ENCODE measurements at regions not wholly inside any gene's neighbourhood (a gene's known extent, or its start where the extent isn't known, plus 50 kb on each side); places are given as distances from the start of the nearest gene placed in this dataset.

DNA sequence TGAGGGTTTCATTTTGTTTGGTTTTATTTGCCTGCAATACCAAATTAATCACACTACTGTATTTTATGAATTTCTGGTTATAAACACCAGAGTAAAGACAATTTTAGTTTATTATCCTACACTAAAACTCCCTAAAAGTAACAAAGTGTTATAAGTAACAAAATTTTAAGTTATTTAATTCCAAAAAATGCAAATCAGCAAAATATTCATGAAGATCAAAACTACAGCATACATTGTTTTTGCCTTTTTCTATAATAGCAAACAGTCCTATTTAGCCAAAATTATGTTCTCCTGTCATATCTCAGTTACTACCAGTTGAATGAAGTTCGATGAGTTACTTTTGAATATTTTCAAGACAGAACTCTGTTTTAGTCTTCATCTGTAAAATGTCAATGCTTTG, 132.7 kb upstream of the CYLC2 start:
- Histone ChIP-seq H3K27me3 (ENCODE audit: insufficient read depth, insufficient read length) (no peaks in the 10 kb centered on the region), H3K36me3 (ENCODE audit: insufficient read depth, insufficient read length, low read length) (no peaks in the 10 kb centered on the region), H3K9ac (ENCODE audit: insufficient read length, low read depth) (no peak overlapping the region), H3K9me3 (ENCODE audit: insufficient read depth, low read length) (no peaks in the 10 kb centered on the region), H3K4me1 (ENCODE audit: insufficient read depth, insufficient read length) (no peaks in the 10 kb centered on the region), H3K4me3 (ENCODE audit: insufficient read length, low read depth) (no peak overlapping the region)
- DNase-seq (ENCODE audit: low read depth, low spot score), result no peak
- TF ChIP-seq ZNF274 (IDR thresholded peaks at IDR 0.05; ENCODE audit: low read depth, low read length) (no peak), SUZ12 (IDR thresholded peaks at IDR 0.05; ENCODE audit: extremely low read depth, insufficient read depth, insufficient read length) (no peak), YY1 (IDR thresholded peaks at IDR 0.05; ENCODE audit: insufficient read depth, insufficient read length) (no peak)

DNA sequence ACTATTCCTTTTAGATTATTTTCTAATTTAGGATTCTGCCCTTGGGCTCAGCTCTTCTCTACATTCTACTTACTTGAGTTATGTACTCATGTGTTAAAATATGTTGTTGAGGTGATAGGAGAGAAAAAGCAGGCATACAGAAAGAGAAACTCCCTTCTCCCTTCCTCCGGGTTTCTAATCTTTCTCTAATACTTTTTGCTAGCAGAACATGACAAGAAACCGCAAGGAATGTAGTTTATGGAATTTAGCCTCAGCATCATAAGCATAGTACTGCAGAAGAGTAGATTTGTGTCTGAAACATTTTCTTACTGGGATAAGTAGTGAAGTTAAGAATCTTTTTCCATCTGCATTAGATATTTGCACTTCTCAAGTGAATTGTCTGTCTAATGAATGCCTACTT, 139.5 kb upstream of the CYLC2 start:
- Histone ChIP-seq H3K4me1 (ENCODE audit: insufficient read depth, insufficient read length) (no peaks in the 10 kb centered on the region), H3K4me3 (ENCODE audit: insufficient read length, low read depth) (no peak overlapping the region), H3K27me3 (ENCODE audit: insufficient read depth, insufficient read length) (no peaks in the 10 kb centered on the region), H3K9me3 (ENCODE audit: insufficient read depth, low read length) (no peaks in the 10 kb centered on the region), H3K36me3 (ENCODE audit: insufficient read depth, insufficient read length, low read length) (no peaks in the 10 kb centered on the region), H3K9ac (ENCODE audit: insufficient read length, low read depth) (no peak overlapping the region)
- no peak for DNase-seq (ENCODE audit: low read depth, low spot score)
- TF ChIP-seq YY1 (IDR thresholded peaks at IDR 0.05; ENCODE audit: insufficient read depth, insufficient read length) (no peak), ZNF274 (IDR thresholded peaks at IDR 0.05; ENCODE audit: low read depth, low read length) (no peak), SUZ12 (IDR thresholded peaks at IDR 0.05; ENCODE audit: extremely low read depth, insufficient read depth, insufficient read length) (no peak)

DNA sequence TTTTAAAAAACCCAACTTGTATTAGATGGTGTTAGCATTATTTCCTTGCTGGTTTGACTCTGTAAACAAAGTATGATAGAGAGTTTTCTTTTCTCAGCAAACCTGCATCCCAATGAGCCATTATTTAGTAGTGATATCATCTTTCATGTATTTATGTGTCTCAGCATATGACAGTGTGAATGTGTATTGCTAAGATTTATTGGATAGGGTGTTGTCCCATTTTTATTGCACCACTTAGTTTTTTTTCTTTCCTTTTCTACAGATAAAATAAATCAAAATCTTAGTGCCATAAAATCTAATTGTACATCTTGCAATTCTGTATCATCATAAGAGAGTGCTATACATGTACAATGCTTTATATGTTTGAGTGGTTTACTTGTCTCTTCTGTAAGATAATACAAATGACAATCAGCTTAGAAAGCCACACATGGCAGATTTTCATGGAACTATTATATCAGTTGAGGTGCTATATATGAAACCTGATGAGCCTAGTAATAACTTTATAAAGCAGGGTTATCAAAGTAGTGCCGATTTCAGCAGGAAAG, 149.2 kb upstream of the CYLC2 start:
- no peak for TF ChIP-seq ZNF274 (IDR thresholded peaks at IDR 0.05; ENCODE audit: low read depth, low read length)
- H3K9ac ChIP-seq (ENCODE audit: insufficient read length, low read depth), result no peak overlapping the region
- H3K4me1 ChIP-seq (ENCODE audit: insufficient read depth, insufficient read length), result no peaks in the 10 kb centered on the region
- H3K27me3 ChIP-seq (ENCODE audit: insufficient read depth, insufficient read length), result no peaks in the 10 kb centered on the region
- DNase-seq (ENCODE audit: low read depth, low spot score), result no peak
- no peak overlapping the region for H3K4me3 ChIP-seq (ENCODE audit: insufficient read length, low read depth)
- H3K9me3 ChIP-seq (ENCODE audit: insufficient read depth, low read length), result no peaks in the 10 kb centered on the region
- no peaks in the 10 kb centered on the region for H3K36me3 ChIP-seq (ENCODE audit: insufficient read depth, insufficient read length, low read length)

DNA sequence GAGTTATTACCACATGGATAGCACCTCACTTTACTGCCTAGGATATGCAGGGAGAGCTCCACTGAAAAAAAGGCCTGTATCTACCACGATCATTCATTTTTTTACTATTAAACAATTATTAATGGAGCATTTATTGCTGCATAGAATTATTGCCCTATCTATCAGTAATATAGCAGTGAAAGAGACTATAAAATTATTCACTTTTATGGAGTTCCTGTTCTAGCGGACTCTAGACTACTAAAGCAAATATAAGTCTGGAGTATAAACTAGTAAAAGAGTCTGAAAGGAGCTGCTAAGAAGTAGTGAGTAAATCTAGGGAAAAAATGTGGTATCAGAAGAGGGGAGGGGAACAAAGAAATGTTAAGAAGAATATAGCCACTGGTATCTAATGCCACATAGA, 150.4 kb upstream of the CYLC2 start:
- Histone ChIP-seq H3K4me3 (ENCODE audit: insufficient read length, low read depth) (no peak overlapping the region), H3K9ac (ENCODE audit: insufficient read length, low read depth) (no peak overlapping the region), H3K27me3 (ENCODE audit: insufficient read depth, insufficient read length) (no peaks in the 10 kb centered on the region), H3K4me1 (ENCODE audit: insufficient read depth, insufficient read length) (no peaks in the 10 kb centered on the region), H3K36me3 (ENCODE audit: insufficient read depth, insufficient read length, low read length) (no peaks in the 10 kb centered on the region), H3K9me3 (ENCODE audit: insufficient read depth, low read length) (no peaks in the 10 kb centered on the region)
- no peak for DNase-seq (ENCODE audit: low read depth, low spot score)
- TF ChIP-seq YY1 (IDR thresholded peaks at IDR 0.05; ENCODE audit: insufficient read depth, insufficient read length) (no peak), ZNF274 (IDR thresholded peaks at IDR 0.05; ENCODE audit: low read depth, low read length) (no peak), SUZ12 (IDR thresholded peaks at IDR 0.05; ENCODE audit: extremely low read depth, insufficient read depth, insufficient read length) (no peak)

DNA sequence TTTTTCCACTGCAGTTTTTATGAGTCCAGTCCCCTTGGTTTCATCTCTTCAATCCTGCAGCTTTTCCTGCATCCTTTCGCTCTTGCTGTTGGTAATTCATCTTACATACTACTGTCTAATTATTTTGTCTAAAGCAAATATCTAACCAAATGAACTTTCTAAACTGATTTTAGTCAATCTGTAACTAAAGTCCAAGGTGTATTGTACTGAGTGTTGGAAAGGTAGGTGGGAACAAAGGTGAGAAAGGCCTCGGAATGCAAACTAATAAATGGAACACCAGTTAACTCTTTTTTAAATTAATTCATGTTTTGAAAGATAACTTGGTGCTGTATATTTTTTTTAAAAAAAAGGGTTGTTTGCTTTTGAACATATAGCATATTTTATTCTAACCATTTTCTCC, 152.7 kb upstream of the CYLC2 start:
- no peak overlapping the region for H3K4me3 ChIP-seq (ENCODE audit: insufficient read length, low read depth)
- no peak for DNase-seq (ENCODE audit: low read depth, low spot score)
- TF ChIP-seq ZNF274 (IDR thresholded peaks at IDR 0.05; ENCODE audit: low read depth, low read length), result no peak
- TF ChIP-seq SUZ12 (IDR thresholded peaks at IDR 0.05; ENCODE audit: extremely low read depth, insufficient read depth, insufficient read length), result no peak
- TF ChIP-seq YY1 (IDR thresholded peaks at IDR 0.05; ENCODE audit: insufficient read depth, insufficient read length), result no peak

DNA sequence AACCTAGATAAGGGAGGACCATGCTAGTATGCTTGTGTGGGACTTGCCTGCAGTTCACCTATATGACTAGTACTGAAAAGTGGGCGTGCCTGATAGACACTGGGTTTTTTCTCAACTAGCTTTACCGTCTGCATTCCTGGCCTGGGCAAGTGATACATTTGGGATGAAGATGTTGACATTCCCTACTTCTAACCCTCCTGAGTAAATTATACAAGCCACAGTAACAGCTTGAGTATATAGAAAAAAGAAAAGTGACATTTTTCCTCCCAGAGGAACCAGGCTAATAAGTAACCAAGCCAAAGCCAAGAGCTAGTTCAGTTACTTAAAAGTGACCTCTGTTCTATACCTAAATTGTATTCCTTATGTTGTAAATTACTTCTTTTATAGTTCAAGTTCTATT, 153.8 kb upstream of the CYLC2 start:
- Histone ChIP-seq H3K27me3 (ENCODE audit: insufficient read depth, insufficient read length) (no peaks in the 10 kb centered on the region), H3K9me3 (ENCODE audit: insufficient read depth, low read length) (no peaks in the 10 kb centered on the region), H3K4me1 (ENCODE audit: insufficient read depth, insufficient read length) (no peaks in the 10 kb centered on the region), H3K9ac (ENCODE audit: insufficient read length, low read depth) (no peak overlapping the region), H3K4me3 (ENCODE audit: insufficient read length, low read depth) (no peak overlapping the region), H3K36me3 (ENCODE audit: insufficient read depth, insufficient read length, low read length) (no peaks in the 10 kb centered on the region)
- TF ChIP-seq YY1 (IDR thresholded peaks at IDR 0.05; ENCODE audit: insufficient read depth, insufficient read length) (no peak), ZNF274 (IDR thresholded peaks at IDR 0.05; ENCODE audit: low read depth, low read length) (no peak), SUZ12 (IDR thresholded peaks at IDR 0.05; ENCODE audit: extremely low read depth, insufficient read depth, insufficient read length) (no peak)
- no peak for DNase-seq (ENCODE audit: low read depth, low spot score)

More for the DNA sequence above, 152.7 kb upstream of the CYLC2 start:
- no peak overlapping the region for H3K9ac ChIP-seq (ENCODE audit: insufficient read length, low read depth)
- H3K36me3 ChIP-seq (ENCODE audit: insufficient read depth, insufficient read length, low read length), result no peaks in the 10 kb centered on the region
- no peaks in the 10 kb centered on the region for H3K4me1 ChIP-seq (ENCODE audit: insufficient read depth, insufficient read length)
- H3K9me3 ChIP-seq (ENCODE audit: insufficient read depth, low read length), result no peaks in the 10 kb centered on the region
- no peaks in the 10 kb centered on the region for H3K27me3 ChIP-seq (ENCODE audit: insufficient read depth, insufficient read length)

DNA sequence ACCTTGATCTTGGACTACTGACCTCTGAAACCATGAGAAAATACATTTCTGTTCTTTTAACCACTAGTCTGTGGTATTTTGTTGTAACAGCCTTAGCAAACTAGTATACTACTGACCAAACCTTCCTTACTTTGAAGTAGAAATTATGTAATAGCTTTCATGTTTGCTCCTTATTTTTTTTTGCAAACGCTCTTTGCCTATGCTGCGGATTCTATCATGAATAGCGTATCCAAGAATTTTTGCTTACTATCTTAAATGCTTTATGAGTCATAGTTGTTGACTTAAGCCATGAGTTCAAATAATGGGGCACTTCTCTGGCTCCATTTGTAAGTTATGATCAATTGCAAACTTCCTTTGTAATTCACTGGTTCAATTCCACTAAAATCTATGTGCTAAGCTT, 154.8 kb upstream of the CYLC2 start:
- Histone ChIP-seq H3K27me3 (ENCODE audit: insufficient read depth, insufficient read length) (no peaks in the 10 kb centered on the region), H3K9me3 (ENCODE audit: insufficient read depth, low read length) (no peaks in the 10 kb centered on the region), H3K9ac (ENCODE audit: insufficient read length, low read depth) (no peak overlapping the region), H3K4me1 (ENCODE audit: insufficient read depth, insufficient read length) (no peaks in the 10 kb centered on the region), H3K4me3 (ENCODE audit: insufficient read length, low read depth) (no peak overlapping the region), H3K36me3 (ENCODE audit: insufficient read depth, insufficient read length, low read length) (no peaks in the 10 kb centered on the region)
- DNase-seq (ENCODE audit: low read depth, low spot score), result no peak
- TF ChIP-seq YY1 (IDR thresholded peaks at IDR 0.05; ENCODE audit: insufficient read depth, insufficient read length) (no peak), ZNF274 (IDR thresholded peaks at IDR 0.05; ENCODE audit: low read depth, low read length) (no peak), SUZ12 (IDR thresholded peaks at IDR 0.05; ENCODE audit: extremely low read depth, insufficient read depth, insufficient read length) (no peak)

DNA sequence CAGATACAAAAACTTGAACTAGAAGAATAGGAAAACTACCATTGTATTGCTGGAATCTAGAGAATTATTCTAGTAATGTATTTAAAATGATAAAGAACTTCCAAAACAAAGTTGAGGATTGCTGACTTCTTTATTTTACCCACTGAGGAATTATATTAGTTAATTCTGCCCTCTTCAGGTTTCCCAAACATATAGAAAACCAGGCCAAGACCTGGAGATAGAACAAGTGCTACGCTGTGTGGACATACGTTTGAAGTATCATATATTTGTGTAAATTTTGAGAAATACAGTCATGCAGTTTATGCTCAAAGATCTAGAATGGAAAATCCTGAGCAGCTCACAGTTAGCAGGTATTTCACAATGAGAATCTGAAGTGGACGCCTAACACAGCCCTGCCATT, 162.3 kb upstream of the CYLC2 start:
- no peak for TF ChIP-seq ZNF274 (IDR thresholded peaks at IDR 0.05; ENCODE audit: low read depth, low read length)
- TF ChIP-seq YY1 (IDR thresholded peaks at IDR 0.05; ENCODE audit: insufficient read depth, insufficient read length), result no peak
- no peak for TF ChIP-seq SUZ12 (IDR thresholded peaks at IDR 0.05; ENCODE audit: extremely low read depth, insufficient read depth, insufficient read length)

More for the DNA sequence above, 162.3 kb upstream of the CYLC2 start:
- no peak overlapping the region for H3K9ac ChIP-seq (ENCODE audit: insufficient read length, low read depth)
- no peaks in the 10 kb centered on the region for H3K27me3 ChIP-seq (ENCODE audit: insufficient read depth, insufficient read length)
- no peaks in the 10 kb centered on the region for H3K9me3 ChIP-seq (ENCODE audit: insufficient read depth, low read length)
- H3K4me3 ChIP-seq (ENCODE audit: insufficient read length, low read depth), result no peak overlapping the region
- no peaks in the 10 kb centered on the region for H3K4me1 ChIP-seq (ENCODE audit: insufficient read depth, insufficient read length)
- DNase-seq (ENCODE audit: low read depth, low spot score), result no peak
- no peaks in the 10 kb centered on the region for H3K36me3 ChIP-seq (ENCODE audit: insufficient read depth, insufficient read length, low read length)

Data from NT2/D1 (cell line).